Caki2 (cell line): ENCODE measurements at regions not wholly inside any gene's neighbourhood (a gene's known extent, or its start where the extent isn't known, plus 50 kb on each side); places are given as distances from the start of the nearest gene placed in this dataset.
"Not testable (repeated sequence)": the region's sequence is repeated elsewhere in the genome, so short reads cannot be mapped to it uniquely, and the experiment has no call there.

Experiments
- DNase-seq: peaks from one replicate; pipeline ENCODE4 v3.0.0-alpha.2; 2015; ENCODE audit warnings: low read depth
- in situ Hi-C: cut with HindIII; loops from 2 replicates; pipeline ENCODE4 v1.10.0; 2016; ENCODE audit warnings: low sequenced_read_pairs, low pct_unique_long_range_greater_than_20kb, mixed read lengths

- no peak for DNase-seq
- in situ Hi-C loops: no loop called here
Observed at GRCh38 chr3:78253860-78254259, 1214.0 kb downstream of the ROBO2 start.

- in situ Hi-C loops: no loop called here
- DNase-seq: no peak
Observed at GRCh38 chr3:78255403-78255802, 1215.5 kb downstream of the ROBO2 start.

DNA sequence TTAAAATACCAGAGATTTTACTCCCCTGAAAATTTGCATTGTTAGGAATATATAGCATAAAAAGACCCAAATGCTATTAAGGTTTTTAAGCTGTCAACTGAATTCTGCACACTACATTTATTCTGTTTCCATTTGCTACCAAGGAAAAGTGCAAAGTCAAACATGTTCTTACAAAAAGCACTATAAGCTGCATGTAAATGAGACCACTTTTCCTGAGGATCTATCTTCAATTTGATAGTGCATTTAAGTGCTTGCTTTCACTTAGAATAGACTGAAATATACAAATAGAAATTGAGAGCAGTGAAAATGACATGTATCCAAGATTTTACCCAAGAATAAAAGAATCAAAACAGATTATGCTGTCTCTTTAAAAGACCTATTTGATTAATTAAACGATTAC is 1216.2 kb downstream of the ROBO2 start:
- DNase-seq: no peak
- in situ Hi-C loops: no loop called here

GRCh38 chr3:78257951-78258530 is 1218.1 kb downstream of the ROBO2 start:
- no peak for DNase-seq
- in situ Hi-C loops: no loop called here

GRCh38 chr3:78258798-78259197 is 1218.9 kb downstream of the ROBO2 start:
- in situ Hi-C loops: no loop called here
- DNase-seq: no peak

DNA sequence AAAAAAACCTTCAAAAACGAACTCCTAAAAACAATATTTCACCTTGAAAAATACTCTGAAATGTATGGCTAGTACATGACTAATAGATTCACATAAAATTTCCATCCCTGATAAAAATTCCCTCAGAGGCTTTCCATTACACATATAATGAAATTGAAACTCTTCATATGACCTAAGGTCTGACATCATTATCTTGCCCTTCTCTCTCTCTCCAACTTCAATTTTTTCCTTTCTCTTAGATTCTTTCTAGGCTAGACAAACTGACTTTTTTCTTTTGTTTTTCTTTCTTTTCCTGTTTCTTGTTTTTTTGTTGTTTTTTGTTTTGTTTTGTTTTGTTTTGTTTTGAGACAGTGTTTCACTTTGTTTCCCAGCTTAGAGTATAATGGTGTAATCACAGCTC is 1220.5 kb downstream of the ROBO2 start:
- in situ Hi-C loops: no loop called here

GRCh38 chr3:78266550-78266949 is 1226.7 kb downstream of the ROBO2 start:
- in situ Hi-C loops: not testable (repeated sequence)
- DNase-seq: peak; percentile 63

More for the DNA sequence above, 1220.5 kb downstream of the ROBO2 start:
- DNase-seq: no peak

- in situ Hi-C loops: no loop called here
Observed at GRCh38 chr3:78267235-78267634, 1227.3 kb downstream of the ROBO2 start.

DNA sequence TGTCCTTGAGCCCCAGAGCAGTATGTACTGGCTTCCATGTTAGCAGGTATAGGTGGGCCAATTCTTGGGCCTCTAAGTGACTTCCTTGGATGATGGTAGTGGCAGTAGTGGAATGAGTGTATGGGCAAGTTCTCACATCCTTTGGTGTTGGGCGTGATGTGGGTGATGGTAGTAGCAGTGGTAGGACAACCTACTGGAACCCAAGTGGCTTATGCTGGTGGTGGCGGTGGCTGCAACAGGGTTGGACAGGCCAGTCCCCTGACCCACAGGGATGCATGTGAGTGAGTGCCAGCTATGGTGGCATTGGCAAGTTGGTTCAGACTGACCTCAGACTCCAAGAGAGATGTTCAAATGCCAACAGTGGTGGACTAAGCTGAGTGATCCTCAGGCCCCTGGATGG is 1228.2 kb downstream of the ROBO2 start:
- in situ Hi-C loops: no loop called here
- DNase-seq: no peak

More at GRCh38 chr3:78267235-78267634, 1227.3 kb downstream of the ROBO2 start:
- no peak for DNase-seq

- in situ Hi-C loops: no loop called here
- DNase-seq: no peak
Observed at GRCh38 chr3:78268716-78269668, 1229.1 kb downstream of the ROBO2 start.

DNA sequence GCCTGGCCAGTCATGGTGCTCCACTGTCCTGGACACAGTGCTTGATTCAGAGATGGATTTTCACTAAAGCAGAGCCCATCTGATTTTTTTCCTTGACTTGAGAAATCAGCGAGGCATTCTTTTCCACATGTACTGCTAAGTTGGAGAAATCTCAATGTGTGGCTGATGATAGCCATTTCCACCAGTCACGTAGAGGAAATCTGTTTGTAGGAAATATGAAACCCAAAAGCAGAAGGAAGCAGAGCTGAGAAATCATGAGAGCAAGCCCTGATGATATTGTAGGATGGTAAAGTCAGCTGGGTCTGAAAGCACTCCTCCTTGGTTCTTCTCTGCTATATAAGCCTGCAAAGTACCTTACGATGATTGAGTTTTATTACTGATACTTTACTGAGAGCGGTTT is 1233.4 kb downstream of the ROBO2 start:
- in situ Hi-C loops: no loop called here
- DNase-seq: no peak

DNA sequence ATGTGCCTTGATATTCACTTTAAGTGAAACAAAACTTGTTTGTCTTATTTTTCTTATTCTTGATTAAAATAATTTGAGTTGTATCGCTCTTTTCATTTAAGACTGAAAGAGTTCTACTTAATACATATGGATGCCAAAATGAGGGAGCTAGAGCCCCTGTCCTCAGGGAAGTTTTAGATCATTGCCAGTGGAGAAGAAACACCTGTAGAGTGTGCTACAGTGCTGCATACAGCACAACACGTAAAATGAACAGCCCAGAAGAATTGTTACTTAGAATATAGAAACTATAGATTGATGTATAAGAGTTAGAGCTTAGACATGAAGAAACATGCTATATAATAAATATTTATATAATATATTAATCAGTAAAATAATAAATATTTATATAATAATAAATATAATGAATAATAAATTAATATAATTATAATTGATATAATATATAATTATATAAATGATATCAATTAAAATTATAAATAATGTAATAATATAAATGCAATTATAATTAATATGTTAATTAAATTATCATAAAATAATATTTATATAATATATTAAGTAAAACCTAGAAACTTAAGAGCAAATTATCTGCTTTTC is 1234.7 kb downstream of the ROBO2 start:
- no peak for DNase-seq
- in situ Hi-C loops: no loop called here

GRCh38 chr3:78275420-78275852 is 1235.5 kb downstream of the ROBO2 start:
- in situ Hi-C loops: no loop called here

GRCh38 chr3:78277220-78277619 is 1237.3 kb downstream of the ROBO2 start:
- no peak for DNase-seq
- in situ Hi-C loops: no loop called here

More at GRCh38 chr3:78275420-78275852, 1235.5 kb downstream of the ROBO2 start:
- DNase-seq: no peak

GRCh38 chr3:78277801-78278200 is 1237.9 kb downstream of the ROBO2 start:
- no peak for DNase-seq
- in situ Hi-C loops: no loop called here

GRCh38 chr3:78279091-78279490 is 1239.2 kb downstream of the ROBO2 start:
- DNase-seq: no peak
- in situ Hi-C loops: no loop called here

DNA sequence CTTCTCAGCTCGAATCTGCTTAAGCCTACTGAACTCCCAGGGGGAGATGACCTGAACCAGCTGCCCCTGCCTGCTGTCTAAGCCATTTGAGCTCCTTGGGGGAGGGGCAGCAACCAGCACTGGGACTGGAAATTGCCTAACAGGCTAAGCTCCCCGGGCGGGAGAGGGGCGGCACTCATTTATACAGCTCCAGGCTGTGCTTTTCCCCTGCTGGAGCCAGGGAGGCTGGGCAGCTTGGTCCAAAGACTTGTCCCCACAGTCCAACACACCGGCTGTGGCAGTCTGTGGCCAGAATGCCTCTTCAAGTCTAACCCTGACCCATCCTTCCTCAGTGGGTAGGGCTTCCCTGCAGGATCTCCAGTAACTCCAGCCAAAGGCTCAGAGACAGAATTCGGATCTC is 1241.5 kb downstream of the ROBO2 start:
- in situ Hi-C loops: no loop called here
- DNase-seq: no peak

GRCh38 chr3:78283994-78284393 is 1244.1 kb downstream of the ROBO2 start:
- in situ Hi-C loops: no loop called here

DNA sequence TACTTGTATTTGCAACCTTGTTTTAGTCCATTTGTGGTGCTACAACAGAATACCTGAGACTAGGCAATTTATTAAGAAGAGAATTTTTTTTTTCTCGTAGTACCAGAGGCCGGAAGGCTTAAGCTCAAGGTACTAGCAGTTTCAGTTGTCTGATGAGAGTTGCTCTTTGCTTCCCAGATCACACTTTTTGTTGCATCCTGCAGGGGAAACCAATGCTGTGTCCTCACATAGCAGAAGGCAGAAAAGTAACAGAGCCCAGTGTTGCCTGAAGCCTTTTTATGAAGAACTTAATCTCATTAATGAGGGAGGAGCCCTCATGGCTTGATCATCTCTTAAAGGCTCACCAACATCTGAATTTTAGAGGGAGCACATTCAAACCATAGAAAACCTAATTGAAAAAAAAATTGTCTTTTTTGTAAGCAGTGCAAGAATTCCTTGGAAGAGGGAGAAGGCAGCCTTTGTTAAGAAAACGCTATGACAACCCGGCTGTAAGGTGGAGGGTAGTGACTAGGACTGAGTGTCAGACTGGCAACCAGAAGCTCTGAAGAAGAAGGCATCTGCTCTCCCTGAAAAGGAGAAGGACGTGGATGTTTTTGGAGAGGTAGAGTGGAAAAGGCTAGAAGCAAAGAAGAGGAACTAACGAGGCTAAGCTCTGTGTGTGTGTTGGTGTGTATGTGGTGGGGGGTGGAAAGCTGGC is 1245.3 kb downstream of the ROBO2 start:
- in situ Hi-C loops: no loop called here
- no peak for DNase-seq

More at GRCh38 chr3:78283994-78284393, 1244.1 kb downstream of the ROBO2 start:
- no peak for DNase-seq
